OCI-LY3 (cell line): ENCODE measurements at regions not wholly inside any gene's neighbourhood (a gene's known extent, or its start where the extent isn't known, plus 50 kb on each side); places are given as distances from the start of the nearest gene placed in this dataset.

Source experiments
- H2AFZ ChIP-seq: fragments of 200-600, 300-600 bp; shearing (Covaris generic); 2 replicates; pipeline ENCODE4 v1.6.0; 2014; ENCODE audit warnings: antibody characterized with exemption, low read depth, low read length
- H3K27ac ChIP-seq: fragments of 200-600, 300-600 bp; sonication (generic); 2 replicates; pipeline ENCODE4 v1.5.1; 2014; ENCODE audit warnings: mild to moderate bottlenecking, low read length, moderate library complexity, mixed read lengths
- H3K27me3 ChIP-seq: fragments of 200-600, 300-600 bp; sonication (generic); 2 replicates; pipeline ENCODE4 v1.6.1; 2014; ENCODE audit warnings: low read depth, low read length, mixed read lengths
- H3K36me3 ChIP-seq: fragments of 200-600, 300-600 bp; sonication (generic); replicated peaks from 2 replicates; pipeline ENCODE3; 2014; ENCODE audit warnings: low read depth, low read length, mixed read lengths
- H3K4me1 ChIP-seq: fragments of 300-600, 200-600 bp; sonication (generic); 2 replicates; pipeline ENCODE4 v1.6.1; 2014; ENCODE audit warnings: low read length, mixed read lengths
- H3K4me2 ChIP-seq: fragments of 200-600, 300-600 bp; sonication (generic); 2 replicates; pipeline ENCODE4 v1.6.1; 2014; ENCODE audit warnings: low read length, mixed read lengths
- H3K4me3 ChIP-seq: fragments of 300-600, 200-600 bp; sonication (generic); 2 replicates; pipeline ENCODE4 v1.5.1; 2014; ENCODE audit warnings: antibody characterized with exemption, mild to moderate bottlenecking, low read length, moderate library complexity
- H3K79me2 ChIP-seq: fragments of 300-600, 200-600 bp; shearing (Covaris generic); 2 replicates; pipeline ENCODE4 v1.6.1; 2014; ENCODE audit warnings: mild to moderate bottlenecking, low read length, mixed read lengths
- H3K9ac ChIP-seq: fragments of 300-600, 200-600 bp; shearing (Covaris generic); 2 replicates; pipeline ENCODE4 v1.6.0; 2014; ENCODE audit warnings: mild to moderate bottlenecking, low read length, moderate library complexity
- H3K9me3 ChIP-seq: fragments of 200-600, 300-600 bp; shearing (Covaris generic); 2 replicates; pipeline ENCODE4 v1.6.1; 2014; ENCODE audit warnings: low read length, mixed read lengths; ENCODE audit not compliant: insufficient read depth
- H4K20me1 ChIP-seq: fragments of 200-600, 300-600 bp; sonication (generic); 2 replicates; pipeline ENCODE4 v1.6.1; 2016; ENCODE audit warnings: low read length, mixed read lengths; ENCODE audit not compliant: insufficient read depth
- EZH2phosphoT487 ChIP-seq: fragments of 200-600 bp; shearing (Covaris generic); IDR thresholded peaks from 2 replicates; pipeline ENCODE4 v1.6.1; 2018; ENCODE audit warnings: antibody characterized with exemption, mixed run types, low read depth
- TF ChIP-seq, protein P1 (sequence below): fragments of 200-600, 300-600 bp; sonication (generic); IDR thresholded peaks from 2 replicates; pipeline ENCODE4 v1.5.1; 2014; ENCODE audit warnings: antibody characterized with exemption, low read length, low read depth

DNA sequence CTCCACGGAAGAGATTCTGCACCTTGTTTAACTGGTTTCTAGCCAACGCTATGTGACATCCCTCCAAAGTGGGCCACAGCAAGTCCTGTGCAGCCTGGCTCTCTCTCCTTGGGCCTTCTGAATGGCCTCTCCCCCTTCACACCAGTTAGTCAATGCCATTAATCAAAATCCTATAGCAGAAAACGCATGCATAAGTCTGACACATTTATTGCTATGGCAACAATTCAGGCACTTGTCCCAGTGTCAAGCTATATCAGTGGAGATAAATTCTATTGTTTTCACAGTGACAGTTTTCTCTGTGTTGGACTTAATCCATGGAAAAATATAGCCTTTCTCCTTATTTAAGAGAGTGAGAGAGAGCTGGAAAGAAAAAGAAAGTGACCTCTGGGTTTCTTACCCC lies 87.2 kb upstream of the TOX3 start:
- H3K79me2 ChIP-seq = no peaks in the 10 kb centered on the region
- H3K9me3 ChIP-seq = no peaks in the 10 kb centered on the region
- no peak overlapping the region for H3K4me2 ChIP-seq
- no peaks in the 10 kb centered on the region for H3K36me3 ChIP-seq
- no peak overlapping the region for H3K4me3 ChIP-seq
- H3K27ac ChIP-seq = no peak overlapping the region
- TF ChIP-seq, protein P1, sequence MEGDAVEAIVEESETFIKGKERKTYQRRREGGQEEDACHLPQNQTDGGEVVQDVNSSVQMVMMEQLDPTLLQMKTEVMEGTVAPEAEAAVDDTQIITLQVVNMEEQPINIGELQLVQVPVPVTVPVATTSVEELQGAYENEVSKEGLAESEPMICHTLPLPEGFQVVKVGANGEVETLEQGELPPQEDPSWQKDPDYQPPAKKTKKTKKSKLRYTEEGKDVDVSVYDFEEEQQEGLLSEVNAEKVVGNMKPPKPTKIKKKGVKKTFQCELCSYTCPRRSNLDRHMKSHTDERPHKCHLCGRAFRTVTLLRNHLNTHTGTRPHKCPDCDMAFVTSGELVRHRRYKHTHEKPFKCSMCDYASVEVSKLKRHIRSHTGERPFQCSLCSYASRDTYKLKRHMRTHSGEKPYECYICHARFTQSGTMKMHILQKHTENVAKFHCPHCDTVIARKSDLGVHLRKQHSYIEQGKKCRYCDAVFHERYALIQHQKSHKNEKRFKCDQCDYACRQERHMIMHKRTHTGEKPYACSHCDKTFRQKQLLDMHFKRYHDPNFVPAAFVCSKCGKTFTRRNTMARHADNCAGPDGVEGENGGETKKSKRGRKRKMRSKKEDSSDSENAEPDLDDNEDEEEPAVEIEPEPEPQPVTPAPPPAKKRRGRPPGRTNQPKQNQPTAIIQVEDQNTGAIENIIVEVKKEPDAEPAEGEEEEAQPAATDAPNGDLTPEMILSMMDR = no peak
- no peak for TF ChIP-seq EZH2phosphoT487
- no peak overlapping the region for H3K9ac ChIP-seq
- no peak overlapping the region for H2AFZ ChIP-seq
- H4K20me1 ChIP-seq = no peaks in the 10 kb centered on the region
- H3K27me3 ChIP-seq = no peaks in the 10 kb centered on the region
- H3K4me1 ChIP-seq = no peaks in the 10 kb centered on the region

DNA sequence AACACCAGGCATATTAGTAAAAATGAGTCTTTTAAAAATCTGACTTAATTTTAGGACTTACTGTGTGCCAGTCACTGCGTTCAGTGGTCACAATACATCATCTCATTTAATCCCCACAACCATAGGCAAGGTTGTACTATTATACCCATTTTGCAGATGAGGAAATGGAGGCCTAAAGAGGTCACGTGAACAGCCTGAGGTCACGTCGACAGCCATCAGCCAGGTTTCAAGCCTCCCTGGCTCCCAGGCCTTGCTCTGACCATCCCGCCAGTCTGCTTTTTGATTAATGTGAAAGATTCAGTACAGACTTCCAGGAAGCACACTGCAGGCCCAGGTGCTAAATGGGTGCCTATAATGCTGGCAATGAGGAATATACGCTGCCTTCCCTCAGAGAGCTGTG lies 86.3 kb upstream of the TOX3 start:
- no peak overlapping the region for H3K27ac ChIP-seq
- H3K27me3 ChIP-seq = no peaks in the 10 kb centered on the region
- no peak overlapping the region for H2AFZ ChIP-seq
- no peaks in the 10 kb centered on the region for H4K20me1 ChIP-seq
- no peak for TF ChIP-seq EZH2phosphoT487
- TF ChIP-seq, protein P1 = no peak
- H3K79me2 ChIP-seq = no peaks in the 10 kb centered on the region
- no peaks in the 10 kb centered on the region for H3K36me3 ChIP-seq
- no peak overlapping the region for H3K9ac ChIP-seq
- H3K4me3 ChIP-seq = no peak overlapping the region
- H3K9me3 ChIP-seq = no peaks in the 10 kb centered on the region
- no peaks in the 10 kb centered on the region for H3K4me1 ChIP-seq
- no peak overlapping the region for H3K4me2 ChIP-seq

DNA sequence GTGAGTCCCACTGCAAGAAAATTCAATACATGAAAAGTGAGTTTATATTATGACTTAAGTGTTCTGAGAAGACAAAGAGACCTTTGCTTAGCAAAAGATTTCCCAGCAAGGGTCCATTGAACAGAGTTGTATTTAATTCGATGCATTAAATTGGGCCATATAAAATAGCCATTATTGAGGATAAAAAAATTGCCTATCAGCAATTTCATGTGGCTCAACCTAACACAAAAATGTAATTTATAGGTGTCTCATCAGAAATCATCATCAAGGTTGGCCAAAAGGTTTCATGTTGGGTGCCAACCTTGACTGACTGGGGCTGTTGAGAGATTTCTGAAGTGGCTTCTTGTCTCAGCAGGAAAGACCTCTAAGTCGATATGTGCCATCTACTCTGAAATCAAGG lies 84.8 kb upstream of the TOX3 start:
- H3K27me3 ChIP-seq = no peaks in the 10 kb centered on the region
- no peaks in the 10 kb centered on the region for H3K79me2 ChIP-seq
- H2AFZ ChIP-seq = no peak overlapping the region
- H3K4me3 ChIP-seq = no peak overlapping the region
- H3K9me3 ChIP-seq = no peaks in the 10 kb centered on the region
- H3K36me3 ChIP-seq = no peaks in the 10 kb centered on the region
- H3K4me1 ChIP-seq = no peaks in the 10 kb centered on the region
- H3K4me2 ChIP-seq = no peak overlapping the region
- H3K9ac ChIP-seq = no peak overlapping the region
- TF ChIP-seq EZH2phosphoT487 = no peak
- TF ChIP-seq, protein P1 = no peak
- H4K20me1 ChIP-seq = no peaks in the 10 kb centered on the region
- no peak overlapping the region for H3K27ac ChIP-seq

DNA sequence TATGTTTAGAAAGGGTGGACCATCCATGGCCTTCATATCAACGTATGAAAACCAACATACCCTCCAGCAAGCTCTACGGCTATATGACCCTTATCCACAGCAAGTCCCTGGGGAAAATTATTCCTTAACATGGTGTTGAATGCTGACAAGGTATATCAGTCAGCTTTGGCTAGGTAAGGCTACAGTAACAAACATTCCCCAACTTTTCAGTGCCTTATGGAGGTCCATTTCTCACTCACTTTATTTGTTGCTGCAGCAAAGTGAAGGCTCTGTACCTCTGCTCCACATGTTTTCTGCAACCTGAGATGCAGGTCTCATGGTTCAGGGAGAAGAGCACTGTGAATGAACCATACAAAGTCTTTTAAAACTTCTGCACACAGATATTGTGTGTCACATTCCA lies 83.8 kb upstream of the TOX3 start:
- Histone ChIP-seq H4K20me1 (no peaks in the 10 kb centered on the region), H3K4me3 (no peak overlapping the region), H3K79me2 (no peaks in the 10 kb centered on the region), H3K9me3 (no peaks in the 10 kb centered on the region), H3K36me3 (no peaks in the 10 kb centered on the region), H2AFZ (no peak overlapping the region), H3K27ac (no peak overlapping the region), H3K27me3 (no peaks in the 10 kb centered on the region), H3K4me1 (no peaks in the 10 kb centered on the region), H3K9ac (no peak overlapping the region), H3K4me2 (no peak overlapping the region)
- no peak for TF ChIP-seq EZH2phosphoT487
- TF ChIP-seq, protein P1 = no peak
